SU-DHL-6 (cell line): ENCODE measurements at regions not wholly inside any gene's neighbourhood (a gene's known extent, or its start where the extent isn't known, plus 50 kb on each side); places are given as distances from the start of the nearest gene placed in this dataset.

Source experiments
- CTCF ChIP-seq: fragments of 200-600 bp; sonication (generic); IDR thresholded peaks from one replicate; pipeline ENCODE4 v1.5.1; 2017; ENCODE audit warnings: antibody characterized with exemption, mild to moderate bottlenecking, low read length, moderate library complexity; ENCODE audit not compliant: insufficient read depth, poor library complexity, severe bottlenecking
- EZH2phosphoT487 ChIP-seq: fragments of 200-600 bp; sonication (generic), shearing (Covaris generic); conservative IDR thresholded peaks from 2 replicates; pipeline ENCODE4 v1.6.1; 2018; ENCODE audit warnings: mild to moderate bottlenecking, antibody characterized with exemption, low read length, moderate library complexity, mixed read lengths

GRCh38 chr1:230490436-230490835 is 64.3 kb upstream of the PGBD5 start:
- TF ChIP-seq CTCF (no peak), EZH2phosphoT487 (no peak)
